ENCODE measurements at regions not wholly inside any gene's neighbourhood (a gene's known extent, or its start where the extent isn't known, plus 50 kb on each side); places are given as distances from the start of the nearest gene placed in this dataset.

GRCh38 chr2:228802181-228803071 lies 468.7 kb downstream of the PID1 start:
- CTCF ChIA-PET = no interaction called here
- no peaks in the 10 kb centered on the region for H3K27me3 Mint-ChIP-seq (ENCODE audit: low read depth)
- intact Hi-C loops (cut with micrococcal nuclease) = no loop called here

GRCh38 chr2:228801451-228801850 lies 469.6 kb downstream of the PID1 start:
- Mint-ChIP-seq H3K27me3 (ENCODE audit: low read depth) (no peaks in the 10 kb centered on the region), H3K4me3 (no peak overlapping the region), H3K9me3 (peaks cover 3% of the 10 kb centered on the region), H3K4me1 (ENCODE audit: low read depth) (no peaks in the 10 kb centered on the region), H3K27ac (no peak overlapping the region), H3K36me3 (ENCODE audit: low read depth) (no peaks in the 10 kb centered on the region)
- CTCF ChIA-PET = no interaction called here
- no peak for DNase-seq
- intact Hi-C loops (cut with micrococcal nuclease) = no loop called here

More at GRCh38 chr2:228802181-228803071, 468.7 kb downstream of the PID1 start:
- Mint-ChIP-seq H3K4me1 (ENCODE audit: low read depth) (no peaks in the 10 kb centered on the region), H3K36me3 (ENCODE audit: low read depth) (no peaks in the 10 kb centered on the region), H3K27ac (no peak overlapping the region), H3K4me3 (no peak overlapping the region), H3K9me3 (peaks cover 5% of the 10 kb centered on the region)
- DNase-seq = no peak

GRCh38 chr2:228799208-228799588 lies 471.9 kb downstream of the PID1 start:
- no peaks in the 10 kb centered on the region for H3K4me1 Mint-ChIP-seq (ENCODE audit: low read depth)
- no peak overlapping the region for H3K4me3 Mint-ChIP-seq
- DNase-seq = no peak
- H3K27ac Mint-ChIP-seq = no peak overlapping the region
- intact Hi-C loops (cut with micrococcal nuclease) = no loop called here
- H3K27me3 Mint-ChIP-seq (ENCODE audit: low read depth) = no peaks in the 10 kb centered on the region
- CTCF ChIA-PET = no interaction called here
- H3K9me3 Mint-ChIP-seq = peaks cover 2% of the 10 kb centered on the region
- no peaks in the 10 kb centered on the region for H3K36me3 Mint-ChIP-seq (ENCODE audit: low read depth)

- no peaks in the 10 kb centered on the region for H3K36me3 Mint-ChIP-seq (ENCODE audit: low read depth)
- CTCF ChIA-PET = no interaction called here
- H3K4me3 Mint-ChIP-seq = no peak overlapping the region
- no peaks in the 10 kb centered on the region for H3K9me3 Mint-ChIP-seq
- intact Hi-C loops (cut with micrococcal nuclease) = no loop called here
- H3K27me3 Mint-ChIP-seq (ENCODE audit: low read depth) = no peaks in the 10 kb centered on the region
- H3K27ac Mint-ChIP-seq = no peak overlapping the region
- no peaks in the 10 kb centered on the region for H3K4me1 Mint-ChIP-seq (ENCODE audit: low read depth)
- DNase-seq = no peak
Measured at GRCh38 chr2:228798458-228799207, 472.5 kb downstream of the PID1 start.

GRCh38 chr2:228796386-228796785 lies 474.7 kb downstream of the PID1 start:
- H3K4me1 Mint-ChIP-seq (ENCODE audit: low read depth) = no peaks in the 10 kb centered on the region
- CTCF ChIA-PET = no interaction called here
- H3K4me3 Mint-ChIP-seq = no peak overlapping the region
- H3K36me3 Mint-ChIP-seq (ENCODE audit: low read depth) = no peaks in the 10 kb centered on the region
- no peak overlapping the region for H3K27ac Mint-ChIP-seq
- DNase-seq = no peak
- H3K27me3 Mint-ChIP-seq (ENCODE audit: low read depth) = no peaks in the 10 kb centered on the region
- intact Hi-C loops (cut with micrococcal nuclease) = no loop called here
- peaks cover 3% of the 10 kb centered on the region for H3K9me3 Mint-ChIP-seq

GRCh38 chr2:228793116-228793515 lies 478.0 kb downstream of the PID1 start:
- Mint-ChIP-seq H3K27ac (no peak overlapping the region), H3K36me3 (ENCODE audit: low read depth) (no peaks in the 10 kb centered on the region), H3K4me1 (ENCODE audit: low read depth) (no peaks in the 10 kb centered on the region), H3K27me3 (ENCODE audit: low read depth) (no peaks in the 10 kb centered on the region), H3K9me3 (peaks cover 6% of the 10 kb centered on the region), H3K4me3 (no peak overlapping the region)
- intact Hi-C loops (cut with micrococcal nuclease) = no loop called here
- CTCF ChIA-PET = no interaction called here
- DNase-seq = no peak

- no peaks in the 10 kb centered on the region for H3K36me3 Mint-ChIP-seq (ENCODE audit: low read depth)
- no peak overlapping the region for H3K4me3 Mint-ChIP-seq
- CTCF ChIA-PET = no interaction called here
Measured at GRCh38 chr2:228786901-228787300, 484.2 kb downstream of the PID1 start.

GRCh38 chr2:228782281-228782680 lies 488.8 kb downstream of the PID1 start:
- Mint-ChIP-seq H3K9me3 (peaks cover 2% of the 10 kb centered on the region), H3K4me1 (ENCODE audit: low read depth) (no peaks in the 10 kb centered on the region)

More at GRCh38 chr2:228786901-228787300, 484.2 kb downstream of the PID1 start:
- no peak for DNase-seq
- Mint-ChIP-seq H3K9me3 (peaks cover 8% of the 10 kb centered on the region), H3K27me3 (ENCODE audit: low read depth) (no peaks in the 10 kb centered on the region), H3K27ac (no peak overlapping the region), H3K4me1 (ENCODE audit: low read depth) (no peaks in the 10 kb centered on the region)
- intact Hi-C loops (cut with micrococcal nuclease) = no loop called here

GRCh38 chr2:228777855-228778355 lies 493.2 kb downstream of the PID1 start:
- CTCF ChIA-PET = no interaction called here
- Mint-ChIP-seq H3K36me3 (ENCODE audit: low read depth) (no peaks in the 10 kb centered on the region), H3K4me3 (no peak overlapping the region), H3K9me3 (no peaks in the 10 kb centered on the region), H3K27ac (no peak overlapping the region), H3K4me1 (ENCODE audit: low read depth) (no peaks in the 10 kb centered on the region), H3K27me3 (ENCODE audit: low read depth) (no peaks in the 10 kb centered on the region)
- intact Hi-C loops (cut with micrococcal nuclease) = no loop called here
- no peak for DNase-seq

More at GRCh38 chr2:228782281-228782680, 488.8 kb downstream of the PID1 start:
- H3K27ac Mint-ChIP-seq = no peak overlapping the region
- CTCF ChIA-PET = no interaction called here
- H3K4me3 Mint-ChIP-seq = no peak overlapping the region
- H3K36me3 Mint-ChIP-seq (ENCODE audit: low read depth) = no peaks in the 10 kb centered on the region
- no peak for DNase-seq
- intact Hi-C loops (cut with micrococcal nuclease) = no loop called here
- H3K27me3 Mint-ChIP-seq (ENCODE audit: low read depth) = no peaks in the 10 kb centered on the region

- intact Hi-C loops (cut with micrococcal nuclease) = no loop called here
- no peak overlapping the region for H3K27ac Mint-ChIP-seq
- H3K27me3 Mint-ChIP-seq (ENCODE audit: low read depth) = no peaks in the 10 kb centered on the region
- DNase-seq = no peak
- H3K4me3 Mint-ChIP-seq = no peak overlapping the region
- no peaks in the 10 kb centered on the region for H3K4me1 Mint-ChIP-seq (ENCODE audit: low read depth)
- CTCF ChIA-PET = no interaction called here
- peaks cover 1% of the 10 kb centered on the region for H3K9me3 Mint-ChIP-seq
- no peaks in the 10 kb centered on the region for H3K36me3 Mint-ChIP-seq (ENCODE audit: low read depth)
Measured at GRCh38 chr2:228774548-228774947, 496.5 kb downstream of the PID1 start.

- H3K27ac Mint-ChIP-seq = no peak overlapping the region
- DNase-seq = no peak
- intact Hi-C loops (cut with micrococcal nuclease) = no loop called here
- H3K4me1 Mint-ChIP-seq (ENCODE audit: low read depth) = no peaks in the 10 kb centered on the region
- CTCF ChIA-PET = no interaction called here
- H3K4me3 Mint-ChIP-seq = no peak overlapping the region
- peaks cover 4% of the 10 kb centered on the region for H3K9me3 Mint-ChIP-seq
- H3K36me3 Mint-ChIP-seq (ENCODE audit: low read depth) = no peaks in the 10 kb centered on the region
- no peaks in the 10 kb centered on the region for H3K27me3 Mint-ChIP-seq (ENCODE audit: low read depth)
Measured at GRCh38 chr2:228771774-228772173, 499.3 kb downstream of the PID1 start.

GRCh38 chr2:228771315-228771714 lies 499.8 kb downstream of the PID1 start:
- Mint-ChIP-seq H3K27me3 (ENCODE audit: low read depth) (no peaks in the 10 kb centered on the region), H3K4me1 (ENCODE audit: low read depth) (no peaks in the 10 kb centered on the region), H3K36me3 (ENCODE audit: low read depth) (no peaks in the 10 kb centered on the region), H3K27ac (no peak overlapping the region), H3K4me3 (no peak overlapping the region), H3K9me3 (peaks cover 4% of the 10 kb centered on the region)
- no peak for DNase-seq
- CTCF ChIA-PET = no interaction called here
- intact Hi-C loops (cut with micrococcal nuclease) = no loop called here

- no peak for DNase-seq
- intact Hi-C loops (cut with micrococcal nuclease) = no loop called here
- CTCF ChIA-PET = no interaction called here
- Mint-ChIP-seq H3K4me3 (no peak overlapping the region), H3K27ac (no peak overlapping the region), H3K9me3 (peaks cover 8% of the 10 kb centered on the region), H3K4me1 (ENCODE audit: low read depth) (no peaks in the 10 kb centered on the region), H3K36me3 (ENCODE audit: low read depth) (no peaks in the 10 kb centered on the region), H3K27me3 (ENCODE audit: low read depth) (no peaks in the 10 kb centered on the region)
Measured at GRCh38 chr2:228768818-228769217, 502.3 kb downstream of the PID1 start.
